Adrenal gland (tissue), 5 donors: ENCODE measurements at regions not wholly inside any gene's neighbourhood (a gene's known extent, or its start where the extent isn't known, plus 50 kb on each side); places are given as distances from the start of the nearest gene placed in this dataset.

Source experiments
- POLR2A ChIP-seq, 2 donors: fragments of 450-650 bp; IDR thresholded peaks; one replicate each; pipeline ENCODE4 v1.6.1; 2017; ENCODE audit warnings: antibody characterized with exemption in 2 of 2, mild to moderate bottlenecking in 2 of 2, moderate library complexity in 1 of 2
- TF ChIP-seq, protein P1 (sequence below), 6 experiments: fragments of 450-650 bp in 4 of 6; fragments of 200-600 bp in 2 of 6; sonication (generic) in 1 of 6; IDR thresholded peaks; 1 replicate in 5 of 6; 2 replicates in 1 of 6; pipeline versions ENCODE4 v1.5.1 to v1.8.0; 2016 to 2021; ENCODE audit warnings: antibody characterized with exemption in 6 of 6, mild to moderate bottlenecking in 2 of 6, moderate library complexity in 1 of 6
- donor health status: DM: no; HTN: no; CAD: no.

DNA sequence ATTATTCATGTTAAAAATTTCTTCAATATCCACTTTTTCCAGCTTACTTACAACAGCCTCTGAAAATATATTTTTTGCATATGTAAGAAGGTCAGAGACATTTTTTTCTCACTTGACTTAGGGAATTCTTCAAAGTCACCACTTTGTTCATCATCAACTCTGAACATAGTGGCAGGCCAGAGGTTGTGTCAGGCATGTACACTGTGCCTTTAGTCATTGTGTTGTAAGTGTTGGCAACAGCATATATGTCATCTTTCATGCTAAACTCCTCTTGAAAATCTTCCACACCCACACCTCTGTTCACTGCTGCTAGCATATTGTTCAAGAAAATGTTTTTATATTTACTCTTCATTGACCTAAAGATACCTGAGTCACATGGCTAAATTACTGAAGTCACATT lies 52.2 kb upstream of the ACVR1 start:
- TF ChIP-seq, protein P1, sequence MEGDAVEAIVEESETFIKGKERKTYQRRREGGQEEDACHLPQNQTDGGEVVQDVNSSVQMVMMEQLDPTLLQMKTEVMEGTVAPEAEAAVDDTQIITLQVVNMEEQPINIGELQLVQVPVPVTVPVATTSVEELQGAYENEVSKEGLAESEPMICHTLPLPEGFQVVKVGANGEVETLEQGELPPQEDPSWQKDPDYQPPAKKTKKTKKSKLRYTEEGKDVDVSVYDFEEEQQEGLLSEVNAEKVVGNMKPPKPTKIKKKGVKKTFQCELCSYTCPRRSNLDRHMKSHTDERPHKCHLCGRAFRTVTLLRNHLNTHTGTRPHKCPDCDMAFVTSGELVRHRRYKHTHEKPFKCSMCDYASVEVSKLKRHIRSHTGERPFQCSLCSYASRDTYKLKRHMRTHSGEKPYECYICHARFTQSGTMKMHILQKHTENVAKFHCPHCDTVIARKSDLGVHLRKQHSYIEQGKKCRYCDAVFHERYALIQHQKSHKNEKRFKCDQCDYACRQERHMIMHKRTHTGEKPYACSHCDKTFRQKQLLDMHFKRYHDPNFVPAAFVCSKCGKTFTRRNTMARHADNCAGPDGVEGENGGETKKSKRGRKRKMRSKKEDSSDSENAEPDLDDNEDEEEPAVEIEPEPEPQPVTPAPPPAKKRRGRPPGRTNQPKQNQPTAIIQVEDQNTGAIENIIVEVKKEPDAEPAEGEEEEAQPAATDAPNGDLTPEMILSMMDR (IDR thresholded peaks at IDR 0.05), result no peak
- TF ChIP-seq POLR2A (IDR thresholded peaks at IDR 0.05), result no peak
